SK-N-SH (cell line): ENCODE measurements at regions not wholly inside any gene's neighbourhood (a gene's known extent, or its start where the extent isn't known, plus 50 kb on each side); places are given as distances from the start of the nearest gene placed in this dataset.
A peak's percentile ranks its signal among the peaks of the same experiment; 100 is the strongest.

Experiments used
- CTCF ChIA-PET: fragments of 300-600, 350-600 bp; formaldehyde crosslinking; extraction: SDS; loops from one replicate; lab custom pipeline; 2021; lab: Yijun Ruan, JAX
- POLR2A ChIA-PET: fragments of 350-600 bp; sonication (Branson Sonifier 250); formaldehyde crosslinking; extraction: SDS; loops from one replicate; lab custom pipeline; 2020; ENCODE audit warnings: antibody characterized with exemption, inconsistent platforms; lab: Yijun Ruan, JAX
- DNase-seq: peaks from one replicate; pipeline ENCODE4 v3.0.0; 2012
- H2AFZ ChIP-seq: fragments of 200-600 bp; sonication (generic); 2 replicates; pipeline ENCODE4 v1.8.1; 2016; ENCODE audit warnings: antibody characterized with exemption, mild to moderate bottlenecking, low read depth
- H3F3A ChIP-seq: fragments of 200-600 bp; sonication (generic); replicated peaks from 2 replicates; pipeline ENCODE3; 2016; ENCODE audit warnings: antibody characterized with exemption, mild to moderate bottlenecking; ENCODE audit not compliant: insufficient read depth
- H3K27ac ChIP-seq, 2 experiments: fragments of 200-500 bp in 1 of 2; fragments of 200-600 bp in 1 of 2; sonication (Bioruptor generic) in 1 of 2; sonication (generic), shearing (Covaris generic) in 1 of 2; 2 replicates each; pipeline versions ENCODE4 v1.5.1 to v1.6.1; 2014 to 2016; ENCODE audit warnings: low read depth in 2 of 2, inconsistent platforms in 1 of 2, low read length in 1 of 2, mild to moderate bottlenecking in 1 of 2, mixed read lengths in 1 of 2
- H3K27me3 ChIP-seq: fragments of 200-600 bp; sonication (generic), shearing (Covaris generic); 2 replicates; pipeline ENCODE4 v1.6.1; 2016; ENCODE audit warnings: mixed run types; ENCODE audit not compliant: insufficient read depth
- H3K36me3 ChIP-seq, 2 experiments: fragments of 200-500 bp in 1 of 2; fragments of 200-600 bp in 1 of 2; sonication (Bioruptor generic) in 1 of 2; sonication (generic) in 1 of 2; replicated peaks in 1 of 2; 2 replicates each; pipeline versions ENCODE3 to v1.5.1; 2014 to 2016; ENCODE audit warnings: low read length in 1 of 2, mild to moderate bottlenecking in 1 of 2; ENCODE audit not compliant: insufficient read depth in 2 of 2, control insufficient read depth in 1 of 2
- H3K4me1 ChIP-seq, 2 experiments: fragments of 200-500 bp in 1 of 2; fragments of 200-600 bp in 1 of 2; sonication (Bioruptor generic) in 1 of 2; sonication (generic), shearing (Covaris generic) in 1 of 2; 2 replicates each; pipeline versions ENCODE4 v1.5.1 to v1.6.1; 2014 to 2016; ENCODE audit warnings: low read depth in 1 of 2, low read length in 1 of 2, mixed run types in 1 of 2; ENCODE audit not compliant: insufficient read depth in 2 of 2, control insufficient read depth in 1 of 2
- H3K4me2 ChIP-seq: fragments of 200-600 bp; sonication (generic), shearing (Covaris generic); 2 replicates; pipeline ENCODE4 v1.6.1; 2017; ENCODE audit warnings: mixed run types
- H3K4me3 ChIP-seq, 2 experiments: fragments of 200-500 bp in 1 of 2; fragments of 200-600 bp in 1 of 2; sonication (Bioruptor generic) in 1 of 2; sonication (generic), shearing (Covaris generic) in 1 of 2; 2 replicates each; pipeline versions ENCODE4 v1.5.1 to v1.8.1; 2014 to 2016; ENCODE audit warnings: low read depth in 2 of 2, inconsistent platforms in 1 of 2, low read length in 1 of 2, mild to moderate bottlenecking in 1 of 2, mixed read lengths in 1 of 2, moderate library complexity in 1 of 2
- H3K79me2 ChIP-seq: fragments of 200-600 bp; sonication (generic); 2 replicates; pipeline ENCODE4 v1.8.1; 2017; ENCODE audit warnings: mild to moderate bottlenecking; ENCODE audit not compliant: insufficient read depth
- H3K9ac ChIP-seq: fragments of 200-600 bp; sonication (generic); 2 replicates; pipeline ENCODE4 v1.6.1; 2017; ENCODE audit warnings: mixed run types
- H3K9me2 ChIP-seq: fragments of 200-600 bp; sonication (generic); 2 replicates; pipeline ENCODE4 v1.6.1; 2017; ENCODE audit warnings: mixed run types
- H3K9me3 ChIP-seq: fragments of 200-600 bp; sonication (generic); 2 replicates; pipeline ENCODE4 v1.6.1; 2017; ENCODE audit warnings: mixed run types, mild to moderate bottlenecking, moderate library complexity
- H4K20me1 ChIP-seq: fragments of 200-600 bp; sonication (generic); 2 replicates; pipeline ENCODE4 v1.6.1; 2017; ENCODE audit warnings: mild to moderate bottlenecking, mixed run types; ENCODE audit not compliant: insufficient read depth
- EZH2phosphoT487 ChIP-seq: fragments of 200-600 bp; sonication (generic); IDR thresholded peaks from 2 replicates; pipeline ENCODE4 v1.6.1; 2017; ENCODE audit warnings: low read depth, mixed run types, mild to moderate bottlenecking, antibody characterized with exemption, moderate library complexity, borderline replicate concordance
- FOSL2 ChIP-seq: IDR thresholded peaks from 2 replicates; pipeline ENCODE4 v1.4.0; 2012; ENCODE audit warnings: low read depth, mild to moderate bottlenecking, moderate library complexity, borderline replicate concordance
- FOXM1 ChIP-seq: IDR thresholded peaks from 2 replicates; pipeline ENCODE4 v1.4.0; 2012; ENCODE audit warnings: low read depth, mild to moderate bottlenecking
- JUND ChIP-seq: IDR thresholded peaks from 2 replicates; pipeline ENCODE4 v1.4.0; 2012
- MAX ChIP-seq: IDR thresholded peaks from 2 replicates; pipeline ENCODE4 v1.4.0; 2012; ENCODE audit warnings: low read depth
- MXI1 ChIP-seq: IDR thresholded peaks from 2 replicates; pipeline ENCODE4 v1.6.1; 2012; ENCODE audit warnings: mild to moderate bottlenecking, low read depth, low read length, improper control_type of control experiment
- PBX3 ChIP-seq: IDR thresholded peaks from 2 replicates; pipeline ENCODE4; 2012
- POLR2AphosphoS5 ChIP-seq: IDR thresholded peaks from 2 replicates; pipeline ENCODE4 v1.6.1; 2012; ENCODE audit warnings: low read depth, low read length
- RCOR1 ChIP-seq: fragments of 150-350 bp; IDR thresholded peaks from 2 replicates; pipeline ENCODE4 v1.6.1; 2017; ENCODE audit warnings: antibody characterized with exemption, low read length
- REST ChIP-seq: IDR thresholded peaks from 2 replicates; pipeline ENCODE4 v1.6.1; 2012; ENCODE audit warnings: mild to moderate bottlenecking, low read depth, low read length, moderate library complexity
- RXRA ChIP-seq: IDR thresholded peaks from 2 replicates; pipeline ENCODE4 v1.4.0; 2012; ENCODE audit warnings: low read depth, mild to moderate bottlenecking, borderline replicate concordance
- TCF12 ChIP-seq: IDR thresholded peaks from 2 replicates; pipeline ENCODE4 v1.4.0; 2012
- TEAD4 ChIP-seq: IDR thresholded peaks from 2 replicates; pipeline ENCODE4 v1.4.0; 2012; ENCODE audit warnings: mild to moderate bottlenecking, borderline replicate concordance; ENCODE audit not compliant: insufficient read depth
- ZBTB33 ChIP-seq: IDR thresholded peaks from 2 replicates; pipeline ENCODE4 v1.4.0; 2012; ENCODE audit warnings: low read depth, borderline replicate concordance
- WGBS: methylation state at CpG from one replicate; pipeline ENCODE4 v1.1.6; 2017; ENCODE audit warnings: low lambda C conversion rate; 5-methylcytosine and 5-hydroxymethylcytosine counted together

- TF ChIP-seq EZH2phosphoT487 (no peak), PBX3 (no peak), MXI1 (no peak), REST (no peak), JUND (no peak)
These were observed 120.2 kb downstream of the RFLNA start (continued) for GRCh38 chr12:124415064-124415463.

- ChIA-PET CTCF (interaction anchor here (1.0 kb wide), 1 partner anchor 14 kb away, joined by 3 read pairs; no protein-coding TSS in a partner anchor), POLR2A (no interaction called here)
- Histone ChIP-seq H3K4me3 (no peak overlapping the region), H3K79me2 (peaks cover 65% of the 10 kb centered on the region), H3K4me1 (peaks cover 22 to 63% of the 10 kb centered on the region in 2 experiments; a peak in 3 of 4 replicates), H3K9me2 (no peaks in the 10 kb centered on the region), H3F3A (peaks cover 13% of the 10 kb centered on the region), H3K36me3 (peaks cover 10 to 23% of the 10 kb centered on the region in 2 experiments), H4K20me1 (no peaks in the 10 kb centered on the region; the same call in 1 of the 2 replicates), H3K9me3 (no peaks in the 10 kb centered on the region), H3K27ac (peak overlapping the region in 1 of 2 experiments; percentile 34; a peak in 1 of 4 replicates), H3K9ac (no peak overlapping the region), H2AFZ (no peak overlapping the region), H3K4me2 (no peak overlapping the region), H3K27me3 (no peaks in the 10 kb centered on the region)
- no peak for DNase-seq
- TF ChIP-seq TCF12 (no peak), FOXM1 (no peak), JUND (no peak), FOSL2 (no peak)
- WGBS, result no CpG with 5 or more reads among the region's 8 CpGs
These were observed 119.0 kb downstream of the RFLNA start for GRCh38 chr12:124413915-124414314.

- H3K79me2 ChIP-seq, result peaks cover 65% of the 10 kb centered on the region
- H3K9me2 ChIP-seq, result no peaks in the 10 kb centered on the region
- WGBS, result 89% methylated on average over 15 of the region's 15 CpGs
- no peak overlapping the region for H3K4me3 ChIP-seq
- peaks cover 13% of the 10 kb centered on the region for H3F3A ChIP-seq
- CTCF ChIA-PET, result no interaction called here
- TF ChIP-seq REST, result no peak
- no peak for TF ChIP-seq MXI1
- no peak for TF ChIP-seq ZBTB33
- TF ChIP-seq FOXM1, result no peak
- TF ChIP-seq POLR2AphosphoS5, result no peak
- no peak for TF ChIP-seq TEAD4
- no peak for TF ChIP-seq RCOR1
- TF ChIP-seq RXRA, result no peak
- TF ChIP-seq FOSL2, result no peak
- TF ChIP-seq MAX, result no peak
- no peak for TF ChIP-seq EZH2phosphoT487
- H3K27ac ChIP-seq, result peak overlapping the region in 1 of 2 experiments; percentile 34; a peak in 1 of 4 replicates
- H3K36me3 ChIP-seq, result peaks cover 13 to 22% of the 10 kb centered on the region in 2 experiments
- no peak overlapping the region for H3K4me2 ChIP-seq
- no peaks in the 10 kb centered on the region for H3K27me3 ChIP-seq
- H2AFZ ChIP-seq, result no peak overlapping the region
- H3K4me1 ChIP-seq, result peaks cover 22 to 63% of the 10 kb centered on the region in 2 experiments; a peak in 3 of 4 replicates
- POLR2A ChIA-PET, result no interaction called here
- peak; percentile 80 for DNase-seq
- no peak overlapping the region for H3K9ac ChIP-seq
- no peaks in the 10 kb centered on the region for H3K9me3 ChIP-seq
- no peaks in the 10 kb centered on the region; the same call in 1 of the 2 replicates for H4K20me1 ChIP-seq
These were observed 118.5 kb downstream of the RFLNA start for GRCh38 chr12:124413401-124413800.
